WERI-Rb-1 (cell line): ENCODE measurements at regions not wholly inside any gene's neighbourhood (a gene's known extent, or its start where the extent isn't known, plus 50 kb on each side); places are given as distances from the start of the nearest gene placed in this dataset.

Experiments used
- DNase-seq: peaks from one replicate; pipeline ENCODE4 v3.0.0-alpha.2; 2020
- H3K27ac ChIP-seq: fragments of 250-450 bp; sonication (Bioruptor Pico); 2 replicates; pipeline ENCODE4 v1.5.1; 2020; ENCODE audit warnings: mild to moderate bottlenecking, moderate library complexity
- H3K27me3 ChIP-seq: fragments of 250-450 bp; sonication (Bioruptor Pico); 2 replicates; pipeline ENCODE4 v1.5.1; 2021; ENCODE audit warnings: mild to moderate bottlenecking, low read depth, moderate library complexity; ENCODE audit not compliant: insufficient read depth, severe bottlenecking
- H3K36me3 ChIP-seq: fragments of 250-450 bp; sonication (Bioruptor Pico); 2 replicates; pipeline ENCODE4 v1.5.1; 2020; ENCODE audit warnings: mild to moderate bottlenecking, moderate library complexity
- H3K4me3 ChIP-seq: 2 replicates; pipeline ENCODE4 v1.5.1; 2011; ENCODE audit warnings: low read depth, mild to moderate bottlenecking, control low read depth, low read length
- H3K9me3 ChIP-seq: fragments of 250-450 bp; sonication (Bioruptor Pico); 2 replicates; pipeline ENCODE4 v1.5.1; 2021; ENCODE audit warnings: mild to moderate bottlenecking, moderate library complexity; ENCODE audit not compliant: severe bottlenecking
- TF ChIP-seq, protein P1 (sequence below): IDR thresholded peaks from 2 replicates; pipeline ENCODE4 v1.5.1; 2011; ENCODE audit warnings: low read depth, mild to moderate bottlenecking, control low read depth, inconsistent platforms, low read length

DNA sequence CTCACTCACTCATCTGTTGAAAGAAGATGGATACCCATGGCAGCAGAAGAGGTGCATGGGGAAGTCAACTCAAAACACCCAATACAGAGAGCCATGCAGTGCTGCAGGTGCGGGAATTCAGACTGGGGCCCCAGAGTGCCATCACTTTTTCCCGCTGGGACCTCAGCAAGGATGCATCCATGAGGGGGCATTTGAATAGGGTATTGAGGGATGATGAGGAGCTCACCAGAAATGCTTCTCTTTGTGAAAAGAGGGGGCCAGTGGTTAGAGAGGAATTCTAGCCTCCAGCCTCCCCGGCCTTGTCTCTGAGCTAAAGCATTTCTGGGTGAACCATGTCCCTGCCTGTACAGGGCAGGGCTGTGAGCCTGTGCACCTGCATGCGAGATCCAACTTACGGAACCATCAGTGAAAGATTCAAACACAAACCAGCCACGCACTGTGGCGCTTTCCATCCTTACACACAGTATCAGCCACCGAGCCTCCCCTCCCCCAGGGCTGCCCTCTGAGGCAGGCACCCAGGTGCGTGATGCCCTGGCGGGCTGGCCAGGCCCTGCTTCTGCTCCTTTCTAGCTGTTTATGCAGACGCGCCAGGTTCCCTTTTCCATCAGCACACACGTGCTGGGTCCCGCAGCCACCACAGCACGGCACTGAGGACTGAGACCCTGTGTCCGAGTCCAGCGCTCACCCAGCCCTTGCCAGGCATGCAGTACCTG, 1177.2 kb downstream of the BRD1 start:
- Histone ChIP-seq H3K4me3 (no peak overlapping the region), H3K36me3 (no peaks in the 10 kb centered on the region; the same call in 1 of the 2 replicates), H3K27ac (no peak overlapping the region), H3K27me3 (no peaks in the 10 kb centered on the region), H3K9me3 (no peaks in the 10 kb centered on the region)
- TF ChIP-seq, protein P1, sequence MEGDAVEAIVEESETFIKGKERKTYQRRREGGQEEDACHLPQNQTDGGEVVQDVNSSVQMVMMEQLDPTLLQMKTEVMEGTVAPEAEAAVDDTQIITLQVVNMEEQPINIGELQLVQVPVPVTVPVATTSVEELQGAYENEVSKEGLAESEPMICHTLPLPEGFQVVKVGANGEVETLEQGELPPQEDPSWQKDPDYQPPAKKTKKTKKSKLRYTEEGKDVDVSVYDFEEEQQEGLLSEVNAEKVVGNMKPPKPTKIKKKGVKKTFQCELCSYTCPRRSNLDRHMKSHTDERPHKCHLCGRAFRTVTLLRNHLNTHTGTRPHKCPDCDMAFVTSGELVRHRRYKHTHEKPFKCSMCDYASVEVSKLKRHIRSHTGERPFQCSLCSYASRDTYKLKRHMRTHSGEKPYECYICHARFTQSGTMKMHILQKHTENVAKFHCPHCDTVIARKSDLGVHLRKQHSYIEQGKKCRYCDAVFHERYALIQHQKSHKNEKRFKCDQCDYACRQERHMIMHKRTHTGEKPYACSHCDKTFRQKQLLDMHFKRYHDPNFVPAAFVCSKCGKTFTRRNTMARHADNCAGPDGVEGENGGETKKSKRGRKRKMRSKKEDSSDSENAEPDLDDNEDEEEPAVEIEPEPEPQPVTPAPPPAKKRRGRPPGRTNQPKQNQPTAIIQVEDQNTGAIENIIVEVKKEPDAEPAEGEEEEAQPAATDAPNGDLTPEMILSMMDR: no peak
- DNase-seq: no peak

DNA sequence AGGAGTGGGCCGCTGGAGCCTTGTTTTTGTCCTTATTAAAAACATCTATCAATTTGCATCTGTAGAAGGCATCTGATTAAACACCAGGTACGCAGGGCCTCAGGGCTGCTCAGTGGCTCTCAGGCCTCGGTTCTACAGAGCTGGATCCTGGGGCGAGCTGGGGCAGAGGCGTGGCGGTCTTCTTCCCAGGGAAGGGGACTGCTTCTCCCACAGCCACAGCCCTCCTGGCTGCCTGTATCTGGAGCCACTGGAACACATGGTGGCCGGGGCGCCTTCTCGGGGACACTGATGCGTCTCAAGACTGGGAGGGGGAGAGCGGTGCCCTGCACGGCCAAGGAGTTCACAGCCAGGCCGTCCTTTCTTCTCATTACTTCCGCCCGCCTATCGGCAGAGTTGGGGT, 1178.2 kb downstream of the BRD1 start:
- Histone ChIP-seq H3K36me3 (no peaks in the 10 kb centered on the region; the same call in 1 of the 2 replicates), H3K27ac (no peak overlapping the region), H3K9me3 (no peaks in the 10 kb centered on the region), H3K27me3 (no peaks in the 10 kb centered on the region), H3K4me3 (no peak overlapping the region)
- TF ChIP-seq, protein P1: no peak
- no peak for DNase-seq

DNA sequence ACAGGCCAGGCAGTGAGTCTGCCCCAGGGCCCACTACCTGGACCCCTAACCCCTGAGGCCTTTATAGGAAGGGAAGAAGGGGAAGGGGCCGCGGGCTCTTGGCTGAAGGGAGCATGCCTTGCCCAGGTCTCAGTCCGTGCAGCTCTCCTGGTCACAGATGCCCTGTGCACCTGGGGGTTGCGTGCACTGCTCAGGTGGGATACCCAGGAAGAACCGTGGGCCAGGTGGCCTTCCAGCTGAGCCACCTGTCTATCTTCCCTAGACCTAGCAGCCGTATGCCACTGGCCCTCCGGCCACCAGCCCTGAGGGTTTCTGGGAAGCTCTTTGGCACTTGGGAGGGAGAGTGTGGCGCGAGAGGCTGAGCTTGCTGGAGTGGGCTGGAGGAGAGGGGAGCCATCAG, 1178.6 kb downstream of the BRD1 start:
- H3K4me3 ChIP-seq: no peak overlapping the region
- no peaks in the 10 kb centered on the region for H3K27me3 ChIP-seq
- H3K27ac ChIP-seq: no peak overlapping the region
- DNase-seq: no peak
- H3K9me3 ChIP-seq: no peaks in the 10 kb centered on the region
- TF ChIP-seq, protein P1: no peak
- H3K36me3 ChIP-seq: no peaks in the 10 kb centered on the region; the same call in 1 of the 2 replicates

DNA sequence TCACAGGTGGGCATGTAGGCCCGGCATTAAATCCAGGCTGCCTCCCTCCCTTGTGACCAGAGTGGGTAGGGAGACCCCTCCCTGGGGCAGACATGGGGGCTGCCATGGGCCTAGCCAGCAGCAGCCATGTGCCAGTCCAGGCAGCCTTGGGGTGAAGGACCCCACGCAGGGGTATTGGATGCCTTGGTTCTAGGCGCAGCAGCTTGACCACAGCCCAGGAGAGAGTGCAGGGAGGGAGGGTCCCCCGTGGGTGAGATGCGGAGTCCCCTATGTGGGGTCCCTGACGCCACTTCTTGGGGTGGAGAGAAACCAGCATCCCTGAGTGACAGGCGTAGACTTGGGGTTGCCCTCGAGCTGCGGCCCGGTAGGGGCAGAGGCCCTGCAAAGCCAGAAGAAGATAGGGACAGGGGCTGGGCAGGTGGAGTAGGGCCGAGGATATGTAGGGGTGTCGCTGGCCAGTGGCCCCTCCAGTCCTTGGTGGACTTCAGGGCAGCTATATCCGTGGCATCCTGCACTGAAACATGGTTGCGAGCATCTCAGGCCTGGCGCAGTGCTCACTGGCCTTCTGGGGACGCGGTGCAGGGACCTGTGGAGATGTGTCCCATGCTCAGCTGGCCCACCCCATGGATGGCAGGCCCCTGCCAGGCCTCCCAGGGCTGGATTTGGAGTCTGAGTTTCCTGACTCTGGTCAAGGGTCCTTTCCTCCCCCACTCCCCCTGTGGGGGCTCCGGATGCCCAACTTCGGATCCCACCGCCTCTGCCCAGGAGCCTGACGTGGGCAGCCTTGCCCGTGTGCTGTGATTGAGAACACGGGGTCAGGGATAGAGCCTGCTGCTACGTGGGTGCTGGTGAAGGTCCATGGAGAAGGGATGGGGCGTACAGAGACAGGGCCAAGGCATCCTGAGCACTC, 1179.8 kb downstream of the BRD1 start:
- Histone ChIP-seq H3K27me3 (no peaks in the 10 kb centered on the region), H3K36me3 (no peaks in the 10 kb centered on the region; the same call in 1 of the 2 replicates), H3K27ac (no peak overlapping the region), H3K4me3 (no peak overlapping the region), H3K9me3 (no peaks in the 10 kb centered on the region)
- TF ChIP-seq, protein P1: no peak
- DNase-seq: no peak

DNA sequence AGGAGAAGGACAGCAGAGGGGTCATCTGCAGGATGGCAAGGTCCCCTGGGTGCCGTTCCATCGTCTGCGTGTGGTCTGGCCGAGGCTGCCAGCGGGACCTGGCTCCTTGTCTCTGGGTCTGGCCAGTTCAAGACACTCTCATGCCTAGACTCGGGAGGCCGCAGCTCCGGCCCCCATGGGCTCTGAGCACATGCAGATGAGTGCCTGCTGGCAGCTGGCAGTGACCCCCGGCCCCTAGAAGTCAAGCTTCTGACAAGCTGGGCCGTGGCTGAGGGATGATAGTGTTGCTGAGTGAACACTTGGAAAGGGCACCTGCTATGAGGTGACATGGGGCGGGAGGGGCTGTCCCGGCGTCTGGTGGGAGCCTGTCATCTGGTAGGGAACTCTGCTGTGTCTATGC, 1180.6 kb downstream of the BRD1 start:
- H3K4me3 ChIP-seq: no peak overlapping the region

More for the DNA sequence above, 1180.6 kb downstream of the BRD1 start:
- no peaks in the 10 kb centered on the region for H3K36me3 ChIP-seq
- no peaks in the 10 kb centered on the region for H3K9me3 ChIP-seq
- H3K27me3 ChIP-seq: no peaks in the 10 kb centered on the region
- TF ChIP-seq, protein P1: no peak
- DNase-seq: no peak
- H3K27ac ChIP-seq: no peak overlapping the region
